ENCODE measurements at regions not wholly inside any gene's neighbourhood (a gene's known extent, or its start where the extent isn't known, plus 50 kb on each side); places are given as distances from the start of the nearest gene placed in this dataset.

DNA sequence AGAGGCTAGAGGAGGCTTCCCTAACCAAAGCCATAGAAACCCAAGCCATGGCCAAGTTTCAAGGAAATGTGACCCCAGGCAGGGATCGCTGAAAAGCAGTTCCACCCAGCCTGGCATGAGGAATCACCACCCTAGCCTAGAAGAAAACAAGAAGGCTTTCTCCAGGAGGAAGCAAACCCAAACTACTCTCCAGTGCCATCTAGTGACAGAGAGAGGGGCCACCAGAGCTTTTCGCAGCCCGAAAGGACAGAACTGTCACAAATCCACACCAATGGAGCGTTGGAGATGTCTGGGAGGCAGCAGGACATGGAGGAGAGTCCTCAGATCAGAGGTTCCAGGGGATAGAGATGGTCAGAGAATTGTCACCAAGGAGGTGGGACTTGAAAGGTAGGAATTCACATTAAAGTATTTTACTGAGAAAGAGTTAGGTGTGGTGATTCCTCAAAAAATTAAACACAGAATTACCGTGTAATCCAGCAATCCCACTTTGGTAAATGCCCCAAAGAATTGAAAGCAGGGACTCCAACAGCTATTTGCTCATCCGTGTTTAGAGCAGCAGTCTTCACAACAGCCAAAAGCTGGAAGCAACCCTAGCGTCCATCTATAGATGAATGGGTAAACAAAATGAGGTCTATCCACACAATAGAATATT lies 67.3 kb upstream of the NUP50 start:
- peak; percentile 73 for DNase-seq

- no peak for DNase-seq
Observed at GRCh38 chr22:45097061-45097460, 66.7 kb upstream of the NUP50 start.

DNA sequence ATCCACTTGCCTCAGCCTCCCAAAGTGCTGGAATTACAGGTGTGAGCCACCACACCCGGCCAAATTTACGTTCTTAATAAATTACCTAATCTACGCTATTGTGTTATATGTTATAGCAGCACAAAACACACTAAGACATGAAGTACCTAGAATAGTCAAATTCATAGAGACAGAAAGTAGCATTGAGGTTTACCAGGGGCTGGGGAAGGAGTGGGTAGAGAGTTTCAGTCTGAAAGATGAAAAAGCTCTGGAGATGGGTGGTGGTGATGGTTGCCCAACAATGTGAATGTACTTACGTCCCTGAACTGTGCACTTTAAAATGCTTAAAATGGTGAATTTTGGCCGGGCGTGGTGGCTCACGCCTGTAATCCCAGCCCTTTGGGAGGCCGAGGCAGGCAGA lies 65.7 kb upstream of the NUP50 start:
- DNase-seq = no peak

- no peak for DNase-seq
Observed at GRCh38 chr22:45099961-45100360, 63.8 kb upstream of the NUP50 start.

DNA sequence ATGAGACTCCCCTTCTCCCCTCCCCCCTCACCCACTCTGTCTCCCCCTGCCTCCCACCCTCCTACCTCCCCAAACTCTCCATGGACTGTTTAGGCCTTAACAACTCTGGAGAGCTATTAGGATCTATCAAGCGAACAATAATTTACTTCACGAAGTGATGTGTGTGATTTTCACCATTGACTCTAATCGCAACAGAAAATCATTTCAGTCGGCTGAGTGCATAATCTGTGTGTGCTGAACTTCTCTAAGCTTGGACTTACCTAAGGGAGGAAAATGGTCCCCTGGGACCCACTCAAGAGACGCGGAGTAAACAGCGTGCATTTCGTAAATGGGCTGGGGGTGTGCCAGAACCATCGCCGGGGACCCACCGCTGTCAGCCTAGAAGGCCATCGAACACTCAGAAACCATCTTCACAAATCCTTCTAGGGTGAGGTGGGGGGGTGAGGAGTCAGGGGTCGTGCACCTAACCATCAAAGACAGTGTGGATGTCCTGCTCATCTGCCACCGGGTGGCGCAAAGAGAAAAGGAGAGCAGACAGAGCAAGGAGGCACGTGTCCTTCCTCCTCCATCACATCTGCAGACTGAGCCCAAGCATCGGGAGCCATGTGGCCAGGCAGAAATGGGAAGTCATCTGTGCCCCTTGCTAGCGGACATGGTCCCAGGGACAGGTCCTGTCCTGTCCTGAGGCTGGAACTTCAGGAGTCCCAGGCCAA lies 62.1 kb upstream of the NUP50 start:
- peak; percentile 38 for DNase-seq

DNA sequence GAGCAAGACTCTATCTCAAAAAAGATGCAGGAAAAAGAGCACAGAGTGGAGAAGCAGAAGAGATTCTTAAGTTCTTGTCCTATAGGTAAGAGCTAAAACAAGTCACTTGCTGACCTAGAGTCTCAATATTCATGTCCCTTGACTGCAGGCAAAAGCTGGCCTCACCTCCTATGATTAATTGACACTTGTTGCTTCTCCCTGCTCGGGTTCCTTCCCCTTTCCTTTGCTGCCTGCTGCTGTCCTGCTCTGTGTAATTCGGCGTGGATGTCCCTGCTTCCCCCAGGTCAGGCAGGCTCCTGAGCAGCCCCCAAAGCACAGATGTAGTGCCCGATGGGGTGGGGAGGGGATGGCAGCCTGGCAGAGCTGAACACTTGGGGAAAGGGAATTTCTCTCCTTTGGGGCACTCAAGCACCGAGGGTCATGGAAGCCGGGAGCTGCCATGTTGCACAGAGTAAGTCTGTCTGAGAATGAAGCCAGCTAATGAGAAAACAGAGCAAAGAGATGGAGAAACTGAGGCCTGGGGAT lies 60.8 kb upstream of the NUP50 start:
- no peak for DNase-seq

DNA sequence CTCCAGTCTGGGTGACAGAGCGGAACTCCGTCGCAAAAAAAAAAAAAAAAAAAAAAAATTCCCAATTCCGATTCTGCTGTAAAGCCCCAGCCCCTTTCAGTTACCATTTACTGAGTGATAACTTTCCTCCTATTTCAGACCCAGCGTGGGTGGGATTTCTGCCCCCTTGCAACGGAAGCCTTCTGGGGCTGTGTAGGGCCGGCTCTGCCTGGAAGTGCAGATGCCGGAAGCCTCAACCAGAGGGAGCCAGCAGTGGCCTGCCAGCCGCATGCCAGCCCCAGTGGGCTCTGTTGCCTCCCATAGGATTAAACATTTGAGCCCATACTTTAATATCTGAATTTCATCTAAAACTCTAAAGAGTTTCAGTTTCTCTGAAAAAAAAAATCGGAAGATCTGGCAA lies 60.0 kb upstream of the NUP50 start:
- no peak for DNase-seq

GRCh38 chr22:45104313-45104712 lies 59.4 kb upstream of the NUP50 start:
- no peak for DNase-seq

DNA sequence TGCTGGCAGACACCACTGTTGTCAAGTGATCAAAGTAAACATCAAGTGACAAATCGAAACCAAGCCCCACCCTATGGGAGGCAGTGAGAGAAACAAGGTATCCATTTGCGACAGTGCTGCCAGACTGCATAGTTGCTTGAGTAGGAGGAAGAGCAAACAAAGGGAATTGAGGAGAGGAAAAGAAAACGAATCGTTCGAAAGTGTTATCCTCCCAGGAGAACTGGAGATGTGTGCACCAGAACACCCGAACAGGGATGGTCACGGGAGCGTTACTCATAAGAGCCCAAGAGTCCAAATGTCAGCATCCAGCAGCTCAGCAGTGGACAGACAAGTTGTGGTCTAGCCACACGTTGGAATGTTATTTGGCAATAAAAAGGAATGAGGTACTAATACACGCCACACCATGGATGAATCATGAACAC lies 58.4 kb upstream of the NUP50 start:
- no peak for DNase-seq

DNA sequence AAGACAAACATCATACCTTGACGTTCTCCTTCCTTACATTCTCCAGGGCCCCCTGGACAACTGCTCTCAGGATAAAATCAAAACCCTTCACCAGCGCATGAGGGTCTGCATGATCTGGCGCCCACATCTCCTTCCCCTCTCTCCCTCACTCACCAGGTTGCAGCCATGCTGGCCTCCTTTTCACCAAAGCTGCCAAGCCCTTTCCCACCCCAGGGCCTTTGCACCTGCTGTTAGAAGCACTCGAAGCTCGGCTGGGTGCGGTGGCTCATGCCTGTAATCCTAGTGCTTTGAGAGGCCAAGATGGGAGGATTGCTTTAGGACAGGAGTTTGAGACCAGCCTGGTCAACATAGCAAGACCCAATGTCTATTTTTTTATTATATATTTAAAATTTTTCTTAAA lies 56.1 kb upstream of the NUP50 start:
- DNase-seq = no peak

- DNase-seq = no peak
Observed at GRCh38 chr22:45112136-45112879, 51.4 kb upstream of the NUP50 start.
